ENCODE measurements at regions not wholly inside any gene's neighbourhood (a gene's known extent, or its start where the extent isn't known, plus 50 kb on each side); places are given as distances from the start of the nearest gene placed in this dataset.
"Not testable (repeated sequence)": the region's sequence is repeated elsewhere in the genome, so short reads cannot be mapped to it uniquely, and the experiment has no call there.

GRCh38 chr2:58794916-58795315, 553.8 kb upstream of the FANCL start:
- DNase-seq, result no peak

DNA sequence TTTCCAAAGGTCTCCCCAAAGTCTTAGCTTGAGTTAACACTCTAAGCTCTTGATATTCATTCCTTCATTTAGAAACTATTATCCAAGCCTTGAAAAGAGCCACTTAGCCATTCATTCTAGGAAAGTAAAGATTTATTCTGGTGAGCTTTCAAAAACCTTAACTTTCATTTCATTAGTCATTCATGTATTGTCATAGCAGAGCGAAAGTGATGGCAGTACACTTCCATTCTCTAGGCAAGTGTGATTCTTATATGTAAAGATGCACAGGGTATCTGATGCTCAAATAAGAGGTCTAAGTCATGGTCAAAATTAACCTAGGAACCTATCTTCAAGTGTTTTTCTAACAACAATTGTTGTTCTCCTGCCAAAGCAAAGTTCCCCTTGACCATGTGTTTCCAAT, 553.0 kb upstream of the FANCL start:
- no peak for DNase-seq

GRCh38 chr2:58788402-58788801, 547.3 kb upstream of the FANCL start:
- no peak for DNase-seq

- no peak for DNase-seq
Observed at GRCh38 chr2:58770846-58771245, 529.7 kb upstream of the FANCL start.

GRCh38 chr2:58769864-58770234, 528.7 kb upstream of the FANCL start:
- DNase-seq, result no peak

DNA sequence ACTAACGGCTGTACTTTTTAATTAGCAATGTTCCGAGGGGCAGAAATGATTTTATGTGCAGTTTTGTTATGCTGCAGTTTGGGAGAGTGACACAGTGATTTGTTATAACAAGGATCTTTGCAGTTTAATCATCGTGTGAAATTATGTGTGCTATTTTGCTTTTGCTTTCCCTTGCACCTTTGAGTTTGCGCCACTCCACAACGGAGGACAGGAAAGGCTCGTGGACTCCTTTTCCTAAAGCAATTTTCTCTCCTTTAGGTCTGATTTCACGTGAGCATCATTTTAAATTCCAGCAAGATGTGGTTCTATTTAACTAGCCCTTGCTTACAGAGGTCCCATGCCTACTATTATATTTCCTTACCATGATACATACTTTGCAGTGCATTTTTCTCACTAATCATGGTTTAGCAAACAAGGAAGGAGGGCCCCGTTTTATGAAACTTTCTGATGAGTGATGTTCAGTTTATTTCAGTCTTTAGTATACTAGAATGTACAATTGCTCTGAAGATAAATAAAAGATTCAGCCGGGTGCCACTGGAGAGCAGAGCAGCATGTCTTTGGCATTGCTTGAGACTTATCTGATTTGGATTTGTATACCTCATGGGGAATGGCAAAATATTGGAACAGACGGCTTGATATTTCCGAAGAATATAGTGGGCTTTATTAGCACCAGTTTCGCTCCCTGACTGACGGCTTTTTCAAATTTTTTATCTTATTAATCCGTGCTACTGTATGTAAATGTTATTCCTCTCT, 528.2 kb upstream of the FANCL start:
- DNase-seq, result no peak

DNA sequence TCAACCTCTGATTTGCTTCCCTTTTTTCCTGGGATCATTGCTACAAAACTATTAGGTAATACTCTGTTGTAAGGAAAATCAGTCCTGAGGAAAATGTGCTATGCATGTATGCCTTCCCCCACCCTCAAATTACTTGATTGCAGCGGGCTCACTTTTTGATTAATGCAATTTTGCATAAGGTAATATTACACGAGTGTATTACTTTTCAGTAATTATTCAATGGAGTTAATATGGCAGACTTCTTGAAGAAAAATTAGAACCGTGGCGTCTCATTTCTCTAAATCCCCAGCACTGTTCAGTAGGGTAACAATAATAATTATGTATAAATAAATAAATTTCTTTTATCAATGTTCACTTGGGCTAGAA, 527.6 kb upstream of the FANCL start:
- no peak for DNase-seq

DNA sequence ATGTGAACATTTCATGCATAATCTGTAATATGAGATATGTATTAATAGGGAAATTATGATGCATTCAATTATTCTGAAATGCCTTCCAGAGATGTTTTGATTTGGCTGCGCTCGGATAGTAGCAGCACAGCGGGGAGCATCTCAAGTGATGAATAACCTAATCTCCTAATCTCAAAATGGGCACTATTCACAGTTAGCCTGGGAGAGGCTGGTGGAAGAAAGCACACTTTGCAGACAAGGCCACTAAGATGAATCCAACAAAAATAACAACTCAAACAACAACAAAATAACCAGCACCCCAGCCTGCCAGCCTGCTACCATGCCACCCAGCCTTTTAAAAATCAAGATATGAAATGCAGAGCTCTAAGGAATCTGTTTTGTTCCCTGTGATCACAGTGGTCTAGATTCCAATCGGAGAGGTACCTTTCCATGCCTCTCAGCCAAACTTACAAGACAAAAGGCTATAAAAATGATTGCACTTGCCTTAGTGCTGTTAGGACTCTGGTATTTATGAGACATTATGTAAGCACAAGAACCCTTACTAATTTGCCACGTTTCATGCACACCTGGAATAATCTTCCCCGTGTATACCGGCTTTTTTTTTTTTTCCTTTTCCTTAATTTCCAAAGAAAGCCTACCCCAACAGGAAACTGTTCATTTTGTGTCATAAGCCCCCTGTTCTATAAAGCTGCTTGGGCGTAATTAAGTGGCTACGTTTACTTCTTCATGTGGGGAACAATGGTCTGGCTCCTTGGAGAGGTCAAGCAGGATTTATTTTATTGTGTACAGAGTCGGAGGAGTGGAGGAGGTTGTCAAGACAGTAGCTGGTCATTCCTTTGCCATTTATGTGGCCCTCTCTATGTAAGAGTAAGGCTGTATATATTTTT, 526.9 kb upstream of the FANCL start:
- no peak for DNase-seq

- DNase-seq, result no peak
Observed at GRCh38 chr2:58764338-58765104, 523.4 kb upstream of the FANCL start.

DNA sequence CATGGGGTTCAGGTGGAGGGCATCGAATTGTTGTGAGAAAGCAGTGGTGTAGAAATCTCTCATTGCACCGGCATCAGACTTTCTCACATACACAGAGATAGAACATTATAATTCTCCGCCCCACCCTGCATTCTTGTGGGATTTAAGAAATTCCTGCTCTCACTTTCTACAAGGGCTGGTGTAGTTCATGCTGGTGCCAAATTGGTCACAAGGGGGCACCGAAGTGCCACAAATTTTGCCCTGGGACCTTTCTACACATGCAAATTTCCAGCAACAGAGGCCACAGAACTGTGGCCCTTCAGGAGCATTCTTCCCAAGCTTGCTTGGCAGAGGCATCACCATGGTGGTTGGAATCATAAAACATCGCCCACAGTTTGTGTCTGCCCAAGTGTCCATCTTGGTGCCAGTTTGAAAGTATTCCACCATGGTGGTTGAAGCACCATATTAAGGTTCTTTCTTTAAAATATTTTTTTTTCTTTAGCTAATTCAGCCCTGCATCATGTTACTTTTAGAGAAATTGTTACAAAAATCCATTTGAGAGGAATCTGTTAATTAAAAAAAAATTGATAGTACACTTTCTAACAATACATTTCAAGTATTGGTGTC, 521.2 kb upstream of the FANCL start:
- no peak for DNase-seq

DNA sequence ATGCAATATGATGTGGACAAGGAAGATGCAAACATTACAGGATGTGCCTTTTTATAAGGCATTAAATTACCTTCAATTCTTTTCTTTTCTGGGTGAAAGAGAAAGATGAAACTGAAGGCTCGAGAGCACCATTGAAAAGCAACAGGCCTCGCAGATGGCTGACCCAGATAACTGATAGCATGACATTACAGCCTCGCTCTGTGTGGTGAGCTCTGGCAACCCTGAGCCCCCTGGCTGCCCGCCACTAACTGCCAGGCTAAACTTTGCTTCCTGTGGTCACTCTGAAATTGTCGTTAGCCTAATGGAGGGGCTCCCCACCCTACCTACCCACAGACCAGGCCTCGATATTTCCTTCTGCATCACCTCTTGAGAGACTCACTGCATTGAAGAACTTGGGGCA, 516.8 kb upstream of the FANCL start:
- no peak for DNase-seq

- no peak for DNase-seq
Observed at GRCh38 chr2:58756336-58756735, 515.2 kb upstream of the FANCL start.

DNA sequence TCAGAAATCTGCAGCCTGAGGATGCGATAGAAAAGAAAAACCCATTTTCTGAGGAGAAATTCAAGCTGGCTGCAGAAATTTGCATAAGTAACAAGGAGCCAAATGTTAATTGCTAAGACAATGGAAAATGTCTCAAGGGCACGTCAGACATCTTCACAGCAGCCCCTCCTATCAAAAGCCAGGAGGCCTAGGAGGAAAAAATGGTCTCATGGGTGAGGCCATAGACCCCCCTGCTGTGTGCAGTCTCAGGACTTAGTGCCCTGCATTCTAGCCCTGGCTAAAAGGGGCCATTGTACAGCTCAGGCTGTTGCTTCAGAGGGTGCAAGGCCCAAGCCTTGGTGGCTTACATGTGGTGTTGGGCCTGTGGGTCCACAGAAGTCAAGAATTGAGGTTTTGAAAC, 511.4 kb upstream of the FANCL start:
- not testable (repeated sequence) for DNase-seq

GRCh38 chr2:58751676-58752075, 510.6 kb upstream of the FANCL start:
- DNase-seq, result not testable (repeated sequence)

- no peak for DNase-seq
Observed at GRCh38 chr2:58749041-58749440, 507.9 kb upstream of the FANCL start.

- not testable (repeated sequence) for DNase-seq
Observed at GRCh38 chr2:58745334-58745733, 504.2 kb upstream of the FANCL start.

DNA sequence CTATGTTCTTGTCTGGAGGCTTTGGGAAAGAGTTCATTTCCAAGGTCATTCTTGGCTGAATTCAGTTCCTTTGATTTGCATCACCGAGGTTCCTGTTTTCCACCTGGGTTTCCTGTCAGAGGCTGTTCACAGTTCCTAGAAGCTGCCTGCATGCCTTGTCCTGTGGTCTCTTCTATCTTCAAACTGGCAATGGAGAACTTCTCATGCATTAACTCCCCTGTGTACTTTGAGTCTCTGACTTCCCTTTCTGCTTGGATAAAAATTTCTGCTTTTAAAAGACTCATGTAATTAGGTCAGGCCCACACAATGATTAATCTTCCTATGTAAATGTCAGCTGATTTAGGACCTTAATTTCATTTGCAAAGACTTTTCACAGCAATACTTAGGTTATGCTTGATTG, 499.3 kb upstream of the FANCL start:
- DNase-seq, result no peak

DNA sequence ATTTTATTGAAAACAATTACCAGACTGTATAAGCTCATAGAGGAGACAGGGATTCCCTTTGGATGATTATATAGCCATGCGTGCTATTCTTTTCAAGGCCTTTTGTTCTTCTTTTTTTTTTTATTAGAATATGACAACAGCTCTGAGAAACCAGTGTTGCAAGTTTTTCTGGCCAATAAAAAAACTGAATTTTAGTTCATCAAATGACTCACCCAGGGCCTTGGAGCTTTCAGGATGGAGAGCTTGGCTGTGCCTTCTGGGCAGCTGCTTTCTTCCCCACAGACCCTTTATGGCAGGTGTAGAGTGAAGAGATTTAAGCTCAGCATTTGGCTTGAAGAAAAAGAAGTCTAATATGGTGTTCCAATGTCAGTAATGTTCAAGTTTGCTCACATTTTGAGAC, 497.9 kb upstream of the FANCL start:
- no peak for DNase-seq

DNA sequence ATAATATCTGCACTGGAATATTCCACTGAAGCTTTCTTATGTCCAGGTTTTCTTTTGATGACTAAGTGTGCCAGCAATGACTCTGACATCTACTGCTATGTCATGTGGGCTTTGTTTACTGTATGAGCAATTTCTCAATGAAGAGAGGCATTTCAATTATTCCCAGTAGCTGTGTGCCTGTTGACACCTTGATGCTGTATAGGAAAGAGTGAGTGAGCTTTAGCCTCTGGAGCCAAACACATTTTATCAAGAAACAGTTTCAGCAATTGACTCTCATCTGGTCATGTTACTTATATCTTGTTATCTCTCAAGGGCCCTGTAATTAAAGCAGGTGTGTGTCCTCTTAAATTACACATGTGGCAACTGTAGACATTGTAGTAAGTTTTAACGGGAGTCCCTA, 493.2 kb upstream of the FANCL start:
- DNase-seq, result no peak

DNA sequence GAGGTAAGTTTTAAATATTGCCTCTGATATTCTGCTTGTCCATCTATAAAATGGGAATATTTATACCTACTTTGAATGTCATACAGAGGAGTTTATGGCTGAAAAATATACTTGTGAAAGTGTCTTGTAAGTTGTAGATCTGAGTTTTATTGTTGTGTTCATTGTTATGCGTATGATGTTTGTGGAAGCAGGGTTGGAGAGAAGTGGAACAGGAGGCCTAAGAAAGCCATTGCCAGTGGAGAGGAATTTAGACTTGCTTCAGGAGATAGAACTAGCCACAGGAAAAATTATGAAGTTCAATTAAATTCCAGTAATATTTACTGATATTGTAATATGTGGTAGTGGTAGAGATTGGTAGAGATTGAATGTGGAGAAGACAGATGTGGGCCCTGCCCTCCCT, 491.9 kb upstream of the FANCL start:
- no peak for DNase-seq

GRCh38 chr2:58731488-58731869, 490.4 kb upstream of the FANCL start:
- no peak for DNase-seq

DNA sequence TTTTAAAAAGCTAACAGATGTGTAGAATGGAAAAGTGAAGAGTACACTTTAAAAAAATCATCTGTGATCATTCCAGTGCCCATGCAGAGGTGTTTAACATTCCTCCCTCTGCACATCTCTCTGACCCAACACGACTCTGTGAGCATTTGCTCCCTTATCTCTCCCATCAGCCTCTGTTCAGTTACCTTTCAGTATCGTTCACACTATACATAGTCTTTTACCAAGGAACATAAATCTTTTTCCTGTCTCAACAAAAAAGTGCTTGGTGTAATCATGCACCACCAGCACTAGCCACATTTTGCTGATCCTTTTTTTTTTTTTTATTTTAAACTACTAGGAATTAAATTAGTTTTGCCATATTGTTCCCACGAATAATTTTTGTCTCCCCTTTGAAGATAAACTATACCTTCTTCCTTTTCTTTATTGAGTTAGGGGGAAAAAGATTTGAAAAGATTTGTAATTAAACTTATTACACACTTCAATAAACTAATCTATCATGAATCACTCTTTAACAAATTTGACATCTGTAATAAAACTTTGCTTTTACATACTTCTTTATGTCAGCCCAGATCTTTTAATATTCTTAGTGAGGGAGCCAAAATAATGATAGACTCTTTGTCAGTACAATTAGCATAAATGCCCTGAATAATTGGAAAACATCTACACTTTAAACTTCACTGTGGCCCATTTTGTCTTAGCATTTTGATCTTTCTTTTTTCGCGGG, 489.8 kb upstream of the FANCL start:
- DNase-seq, result no peak

All from activated T-cell treated with anti-CD3 and anti-CD28 coated beads for 4 hours (primary cell).